Upper lobe of left lung (tissue), 6 donors: ENCODE measurements at regions not wholly inside any gene's neighbourhood (a gene's known extent, or its start where the extent isn't known, plus 50 kb on each side); places are given as distances from the start of the nearest gene placed in this dataset.

Experiments
- ATAC-seq, 2 donors: fragments of 200-7000 bp; cut with Tn5 transposase; one replicate each; pipeline ENCODE4 v1.9.1; 2022; ENCODE audit warnings: mild to moderate bottlenecking in 2 of 2, moderate library complexity in 2 of 2; ENCODE audit not compliant: low FRiP score in 2 of 2
- DNase-seq, 2 donors: peaks; one replicate each; pipeline ENCODE4 v3.0.0-alpha.2; 2019 to 2020
- H3K27ac ChIP-seq, 4 donors: fragments of 200-600 bp; sonication (generic); one replicate each; pipeline ENCODE4 v1.5.1; 2016 to 2019
- H3K27me3 ChIP-seq, 4 donors: fragments of 200-600 bp; sonication (generic); one replicate each; pipeline ENCODE4 v1.5.1; 2017 to 2019
- H3K36me3 ChIP-seq, 4 donors: fragments of 200-600 bp; sonication (generic); one replicate each; pipeline ENCODE4 v1.5.1; 2016 to 2019
- H3K4me1 ChIP-seq, 4 donors: fragments of 200-600 bp; sonication (generic); one replicate each; pipeline ENCODE4 v1.5.1; 2018 to 2019
- H3K4me3 ChIP-seq, 4 donors: fragments of 200-600 bp; sonication (generic); one replicate each; pipeline ENCODE4 v1.5.1; 2017 to 2019; ENCODE audit warnings: mild to moderate bottlenecking in 2 of 4, moderate library complexity in 1 of 4
- H3K9me3 ChIP-seq, 4 donors: fragments of 200-600 bp; sonication (generic); one replicate each; pipeline ENCODE4 v1.5.1; 2018 to 2019
- EP300 ChIP-seq, 4 donors: sonication (generic); formaldehyde crosslinking; IDR thresholded peaks; one replicate each; pipeline ENCODE4 v1.5.1; 2017; ENCODE audit warnings: antibody characterized with exemption in 4 of 4, control low read depth in 2 of 4
- POLR2A ChIP-seq, 4 donors: fragments of 450-650 bp; IDR thresholded peaks; one replicate each; pipeline ENCODE4 v1.5.1; 2016 to 2017; ENCODE audit warnings: antibody characterized with exemption in 4 of 4, mild to moderate bottlenecking in 2 of 4
- POLR2AphosphoS5 ChIP-seq, 2 donors: sonication (generic); formaldehyde crosslinking; IDR thresholded peaks; one replicate each; pipeline ENCODE4 v1.5.1; 2017; ENCODE audit warnings: antibody characterized with exemption in 2 of 2
- WGBS, 2 donors: methylation state at CpG; one replicate each; pipeline ENCODE4 v1.1.5; 2017 to 2018; 5-methylcytosine and 5-hydroxymethylcytosine counted together
- TF ChIP-seq, protein P1 (sequence below), 6 experiments: fragments of 450-650 bp in 4 of 6; fragments of 200-600 bp in 2 of 6; sonication (generic) in 2 of 6; IDR thresholded peaks; one replicate each; pipeline ENCODE4 v1.5.1; 2016 to 2019; ENCODE audit warnings: antibody characterized with exemption in 6 of 6
- donor health status: DM: no; HTN: no; CAD: no; lungs with moderate emphysema.
- donor health status: DM: no; HTN: yes; CAD: no; lungs with severe emphysema.

DNA sequence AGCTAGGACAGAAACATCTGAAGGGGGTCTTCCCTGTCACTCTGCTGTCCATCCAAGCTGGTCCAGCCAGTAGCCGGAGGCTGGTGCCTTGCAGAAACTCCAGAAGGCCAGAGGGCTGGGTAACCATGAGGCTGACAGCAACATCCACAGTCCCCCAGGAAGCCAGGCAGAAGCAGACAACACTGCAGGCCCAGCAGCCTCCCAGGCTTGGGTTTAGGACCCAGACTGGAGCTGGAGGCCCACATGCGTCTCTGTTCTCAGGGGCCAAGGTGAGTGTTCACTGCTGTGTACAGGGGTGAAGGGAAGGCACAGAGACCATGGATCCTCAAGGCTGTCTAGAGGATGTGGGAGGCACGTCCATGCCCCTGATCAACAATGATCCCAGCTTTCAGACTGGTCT is 136.4 kb upstream of the PRMT8 start:
- Histone ChIP-seq H3K4me3 (no peak overlapping the region), H3K27me3 (no peaks in the 10 kb centered on the region), H3K36me3 (no peaks in the 10 kb centered on the region), H3K27ac (no peak overlapping the region), H3K4me1 (no peaks in the 10 kb centered on the region), H3K9me3 (no peaks in the 10 kb centered on the region)
- DNase-seq: no peak
- 91 to 96% methylated on average over 3 of the region's 3 CpGs for WGBS, 2 donors
- ATAC-seq: no peak
- no peak for TF ChIP-seq POLR2AphosphoS5 (IDR thresholded peaks at IDR 0.05)
- TF ChIP-seq, protein P1, sequence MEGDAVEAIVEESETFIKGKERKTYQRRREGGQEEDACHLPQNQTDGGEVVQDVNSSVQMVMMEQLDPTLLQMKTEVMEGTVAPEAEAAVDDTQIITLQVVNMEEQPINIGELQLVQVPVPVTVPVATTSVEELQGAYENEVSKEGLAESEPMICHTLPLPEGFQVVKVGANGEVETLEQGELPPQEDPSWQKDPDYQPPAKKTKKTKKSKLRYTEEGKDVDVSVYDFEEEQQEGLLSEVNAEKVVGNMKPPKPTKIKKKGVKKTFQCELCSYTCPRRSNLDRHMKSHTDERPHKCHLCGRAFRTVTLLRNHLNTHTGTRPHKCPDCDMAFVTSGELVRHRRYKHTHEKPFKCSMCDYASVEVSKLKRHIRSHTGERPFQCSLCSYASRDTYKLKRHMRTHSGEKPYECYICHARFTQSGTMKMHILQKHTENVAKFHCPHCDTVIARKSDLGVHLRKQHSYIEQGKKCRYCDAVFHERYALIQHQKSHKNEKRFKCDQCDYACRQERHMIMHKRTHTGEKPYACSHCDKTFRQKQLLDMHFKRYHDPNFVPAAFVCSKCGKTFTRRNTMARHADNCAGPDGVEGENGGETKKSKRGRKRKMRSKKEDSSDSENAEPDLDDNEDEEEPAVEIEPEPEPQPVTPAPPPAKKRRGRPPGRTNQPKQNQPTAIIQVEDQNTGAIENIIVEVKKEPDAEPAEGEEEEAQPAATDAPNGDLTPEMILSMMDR (IDR thresholded peaks at IDR 0.05): no peak
- TF ChIP-seq EP300 (IDR thresholded peaks at IDR 0.05): no peak
- no peak for TF ChIP-seq POLR2A (IDR thresholded peaks at IDR 0.05)

DNA sequence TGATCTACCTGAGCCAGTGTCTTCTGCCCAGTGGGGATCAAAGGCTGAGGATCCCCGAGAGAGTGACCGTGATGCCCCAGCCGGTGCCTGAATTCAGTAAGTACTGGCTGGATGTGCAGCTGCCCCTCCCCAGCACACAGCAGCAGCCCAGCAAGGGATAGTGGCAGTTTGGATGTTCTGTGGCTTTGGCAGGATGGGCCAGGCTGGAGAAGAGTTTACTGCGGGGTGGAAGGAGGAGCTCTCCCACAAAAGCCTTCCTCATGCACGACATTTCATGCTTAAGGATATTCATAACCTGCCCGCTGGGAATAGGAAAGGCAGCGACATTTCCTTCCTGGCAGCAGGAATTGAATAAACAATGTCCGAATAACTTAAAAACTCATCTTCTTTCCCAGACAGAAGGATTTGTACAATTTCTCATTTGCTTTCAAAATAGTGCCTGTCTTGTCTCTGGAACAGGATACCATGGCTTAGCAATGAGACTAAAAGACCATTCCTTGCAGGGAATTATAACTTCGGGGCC is 135.6 kb upstream of the PRMT8 start:
- H3K36me3 ChIP-seq: no peaks in the 10 kb centered on the region
- H3K4me3 ChIP-seq: no peak overlapping the region
- no peaks in the 10 kb centered on the region for H3K4me1 ChIP-seq
- WGBS, 2 donors: 53 to 57% methylated on average over 6 to 9 of the region's 9 CpGs
- H3K27ac ChIP-seq: no peak overlapping the region
- DNase-seq (no peak), ATAC-seq (no peak)
- TF ChIP-seq POLR2AphosphoS5 (IDR thresholded peaks at IDR 0.05) (no peak), POLR2A (IDR thresholded peaks at IDR 0.05) (no peak), EP300 (IDR thresholded peaks at IDR 0.05) (no peak)
- TF ChIP-seq, protein P1 (IDR thresholded peaks at IDR 0.05): no peak
- no peaks in the 10 kb centered on the region for H3K27me3 ChIP-seq
- H3K9me3 ChIP-seq: no peaks in the 10 kb centered on the region

DNA sequence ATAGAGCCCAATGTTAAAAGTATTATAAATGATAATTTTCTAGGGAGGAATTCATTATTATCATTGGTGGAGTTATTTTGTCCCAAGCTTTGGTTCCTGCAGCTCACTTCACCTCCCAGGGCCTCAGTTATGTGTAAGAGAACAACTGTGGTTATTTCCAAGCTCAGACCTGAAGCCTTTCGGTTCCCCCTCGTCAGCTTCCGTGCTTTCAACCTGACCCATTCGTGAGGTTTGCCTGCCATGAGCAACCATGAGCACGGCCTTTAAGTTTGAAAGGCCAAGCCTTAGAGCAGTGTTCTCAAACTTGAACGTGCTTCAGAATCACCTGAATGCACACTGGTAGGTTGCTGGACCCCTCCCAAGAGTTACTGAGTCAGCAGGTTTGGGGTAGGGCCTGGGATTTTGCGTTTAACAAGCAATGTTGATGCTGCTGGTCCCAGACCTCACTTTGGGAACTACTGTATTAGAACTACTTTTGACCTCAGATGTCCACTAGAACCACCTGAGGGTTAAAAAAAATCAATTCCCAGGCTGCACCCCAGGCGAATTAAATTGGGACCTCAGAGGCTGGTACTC is 133.0 kb upstream of the PRMT8 start:
- Histone ChIP-seq H3K27me3 (no peaks in the 10 kb centered on the region), H3K27ac (no peak overlapping the region), H3K36me3 (no peaks in the 10 kb centered on the region), H3K4me1 (no peaks in the 10 kb centered on the region), H3K9me3 (no peaks in the 10 kb centered on the region), H3K4me3 (no peak overlapping the region)
- 83 to 87% methylated on average over 8 of the region's 8 CpGs for WGBS, 2 donors
- ATAC-seq (no peak), DNase-seq (no peak)
- TF ChIP-seq EP300 (IDR thresholded peaks at IDR 0.05): no peak
- TF ChIP-seq, protein P1 (IDR thresholded peaks at IDR 0.05): no peak
- TF ChIP-seq POLR2A (IDR thresholded peaks at IDR 0.05): no peak
- no peak for TF ChIP-seq POLR2AphosphoS5 (IDR thresholded peaks at IDR 0.05)

- no peak overlapping the region for H3K4me3 ChIP-seq
- TF ChIP-seq POLR2A (IDR thresholded peaks at IDR 0.05) (no peak), POLR2AphosphoS5 (IDR thresholded peaks at IDR 0.05) (no peak), EP300 (IDR thresholded peaks at IDR 0.05) (no peak)
- TF ChIP-seq, protein P1 (IDR thresholded peaks at IDR 0.05): no peak
- 89 to 96% methylated on average over 2 of the region's 2 CpGs for WGBS, 2 donors
- no peaks in the 10 kb centered on the region for H3K4me1 ChIP-seq
- no peak for DNase-seq
- H3K27ac ChIP-seq: no peak overlapping the region
- ATAC-seq: no peak
- no peaks in the 10 kb centered on the region for H3K36me3 ChIP-seq
- no peaks in the 10 kb centered on the region for H3K27me3 ChIP-seq
- H3K9me3 ChIP-seq: no peaks in the 10 kb centered on the region
Observed at GRCh38 chr12:3359478-3359877, 131.5 kb upstream of the PRMT8 start.

DNA sequence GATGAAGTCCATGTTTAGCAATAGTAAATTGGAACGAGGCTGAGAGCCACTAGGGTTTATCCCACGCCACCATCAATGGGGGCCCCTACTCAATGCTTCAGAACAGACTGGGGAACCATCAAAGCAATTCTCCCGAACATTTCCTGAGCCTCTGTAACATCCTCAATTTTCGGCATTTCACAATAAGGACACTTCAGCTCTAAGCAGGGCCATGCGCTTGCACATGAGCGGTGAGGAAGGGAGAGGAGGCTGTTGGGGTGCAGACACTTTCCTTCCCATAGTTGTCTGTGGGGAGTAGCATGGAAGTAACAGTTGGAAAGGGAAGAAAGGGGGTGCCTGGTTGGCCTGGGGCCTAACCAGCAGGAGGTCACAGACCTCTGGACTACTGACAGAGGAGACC is 129.9 kb upstream of the PRMT8 start:
- Histone ChIP-seq H3K4me3 (no peak overlapping the region), H3K4me1 (peaks cover 0 to 8% (median 6%) of the 10 kb centered on the region in 4 donors), H3K9me3 (no peaks in the 10 kb centered on the region), H3K27ac (no peak overlapping the region), H3K27me3 (peaks cover 0 to 11% (median 5%) of the 10 kb centered on the region in 4 donors), H3K36me3 (no peaks in the 10 kb centered on the region)
- WGBS, 2 donors: 60 to 76% methylated on average over 5 to 6 of the region's 6 CpGs
- ATAC-seq (no peak), DNase-seq (no peak)
- TF ChIP-seq EP300 (IDR thresholded peaks at IDR 0.05): no peak
